GM12872 (cell line): ENCODE measurements at regions not wholly inside any gene's neighbourhood (a gene's known extent, or its start where the extent isn't known, plus 50 kb on each side); places are given as distances from the start of the nearest gene placed in this dataset.

Experiments
- CTCF ChIP-seq: IDR thresholded peaks from 3 replicates; pipeline ENCODE4 v1.5.1; 2011; ENCODE audit warnings: low read depth, mild to moderate bottlenecking, low read length, moderate library complexity; ENCODE audit not compliant: insufficient read depth

GRCh38 chrX:8971116-8971515 lies 62.8 kb downstream of the FAM9B start:
- no peak; the same call in 2 of the 3 replicates for TF ChIP-seq CTCF

- no peak for TF ChIP-seq CTCF
Measured at GRCh38 chrX:8969378-8969777, 64.5 kb downstream of the FAM9B start.

- no peak for TF ChIP-seq CTCF
Measured at GRCh38 chrX:8967461-8967860, 66.5 kb downstream of the FAM9B start.

- no peak for TF ChIP-seq CTCF
Measured at GRCh38 chrX:8960957-8961468, 72.9 kb downstream of the FAM9B start.

GRCh38 chrX:8955511-8955910 lies 78.4 kb downstream of the FAM9B start:
- no peak for TF ChIP-seq CTCF

- TF ChIP-seq CTCF = no peak
Measured at GRCh38 chrX:8946563-8946962, 87.4 kb downstream of the FAM9B start.

- no peak for TF ChIP-seq CTCF
Measured at GRCh38 chrX:8939322-8939721, 94.6 kb downstream of the FAM9B start.
